Prostate gland (tissue), 2 donors: ENCODE measurements at regions not wholly inside any gene's neighbourhood (a gene's known extent, or its start where the extent isn't known, plus 50 kb on each side); places are given as distances from the start of the nearest gene placed in this dataset.

Source experiments
- POLR2A ChIP-seq: fragments of 450-650 bp; IDR thresholded peaks from one replicate; pipeline ENCODE4 v1.6.1; 2016; ENCODE audit warnings: antibody characterized with exemption, mild to moderate bottlenecking
- POLR2AphosphoS5 ChIP-seq: sonication (generic); formaldehyde crosslinking; IDR thresholded peaks from one replicate; pipeline ENCODE4 v1.6.1; 2017; ENCODE audit warnings: antibody characterized with exemption
- TF ChIP-seq, protein P1 (sequence below), 4 experiments: fragments of 200-600 bp in 2 of 4; fragments of 450-650 bp in 2 of 4; sonication (generic) in 2 of 4; IDR thresholded peaks; 1 replicate in 3 of 4; 2 replicates in 1 of 4; pipeline ENCODE4 v1.5.1; 2016 to 2019; ENCODE audit warnings: antibody characterized with exemption in 4 of 4, mild to moderate bottlenecking in 2 of 4, moderate library complexity in 2 of 4

DNA sequence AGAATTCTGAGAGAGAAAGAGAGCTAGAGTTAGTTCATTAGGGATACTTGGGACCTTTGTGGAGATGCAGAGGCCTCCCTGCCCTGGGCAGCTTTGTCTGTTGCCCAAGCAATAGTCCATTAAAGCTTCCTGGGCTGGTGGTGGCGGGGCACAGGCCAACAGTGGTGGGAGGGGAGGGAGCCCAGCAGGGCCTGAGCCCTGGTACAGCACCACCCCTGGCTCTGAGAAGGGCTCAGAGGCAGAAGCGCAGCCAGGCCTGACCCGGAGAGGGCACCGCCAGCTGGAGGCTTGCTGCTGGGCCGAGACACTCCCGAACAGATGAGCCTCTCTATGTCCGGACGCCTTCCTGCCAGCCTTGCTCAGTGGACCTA, 65.3 kb downstream of the EFNB1 start:
- TF ChIP-seq POLR2AphosphoS5 (no peak), POLR2A (no peak)
- TF ChIP-seq, protein P1, sequence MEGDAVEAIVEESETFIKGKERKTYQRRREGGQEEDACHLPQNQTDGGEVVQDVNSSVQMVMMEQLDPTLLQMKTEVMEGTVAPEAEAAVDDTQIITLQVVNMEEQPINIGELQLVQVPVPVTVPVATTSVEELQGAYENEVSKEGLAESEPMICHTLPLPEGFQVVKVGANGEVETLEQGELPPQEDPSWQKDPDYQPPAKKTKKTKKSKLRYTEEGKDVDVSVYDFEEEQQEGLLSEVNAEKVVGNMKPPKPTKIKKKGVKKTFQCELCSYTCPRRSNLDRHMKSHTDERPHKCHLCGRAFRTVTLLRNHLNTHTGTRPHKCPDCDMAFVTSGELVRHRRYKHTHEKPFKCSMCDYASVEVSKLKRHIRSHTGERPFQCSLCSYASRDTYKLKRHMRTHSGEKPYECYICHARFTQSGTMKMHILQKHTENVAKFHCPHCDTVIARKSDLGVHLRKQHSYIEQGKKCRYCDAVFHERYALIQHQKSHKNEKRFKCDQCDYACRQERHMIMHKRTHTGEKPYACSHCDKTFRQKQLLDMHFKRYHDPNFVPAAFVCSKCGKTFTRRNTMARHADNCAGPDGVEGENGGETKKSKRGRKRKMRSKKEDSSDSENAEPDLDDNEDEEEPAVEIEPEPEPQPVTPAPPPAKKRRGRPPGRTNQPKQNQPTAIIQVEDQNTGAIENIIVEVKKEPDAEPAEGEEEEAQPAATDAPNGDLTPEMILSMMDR (IDR thresholded peaks at IDR 0.05) = no peak
